ENCODE measurements at regions not wholly inside any gene's neighbourhood (a gene's known extent, or its start where the extent isn't known, plus 50 kb on each side); places are given as distances from the start of the nearest gene placed in this dataset.

DNA sequence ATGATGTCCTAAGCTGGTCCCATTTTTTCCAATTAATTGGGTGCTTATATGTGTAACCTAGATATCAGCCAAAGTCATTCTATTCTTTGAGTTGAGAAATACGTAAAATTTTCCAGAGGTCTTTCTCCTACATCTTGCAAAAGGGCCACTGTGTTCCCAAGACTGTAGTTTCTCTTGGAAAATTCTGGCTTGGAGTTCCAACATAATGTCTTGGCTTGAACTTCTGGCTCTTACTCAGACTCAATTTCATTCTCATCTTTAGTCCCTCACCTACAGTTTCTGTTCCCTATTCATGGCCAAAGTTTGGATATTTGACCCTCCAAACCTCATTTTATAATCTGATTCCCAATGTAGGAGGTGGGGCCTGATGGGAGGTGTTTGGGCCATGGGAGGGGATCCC is 201.4 kb upstream of the ARHGEF26 start (continued):
- TF ChIP-seq, protein P1, sequence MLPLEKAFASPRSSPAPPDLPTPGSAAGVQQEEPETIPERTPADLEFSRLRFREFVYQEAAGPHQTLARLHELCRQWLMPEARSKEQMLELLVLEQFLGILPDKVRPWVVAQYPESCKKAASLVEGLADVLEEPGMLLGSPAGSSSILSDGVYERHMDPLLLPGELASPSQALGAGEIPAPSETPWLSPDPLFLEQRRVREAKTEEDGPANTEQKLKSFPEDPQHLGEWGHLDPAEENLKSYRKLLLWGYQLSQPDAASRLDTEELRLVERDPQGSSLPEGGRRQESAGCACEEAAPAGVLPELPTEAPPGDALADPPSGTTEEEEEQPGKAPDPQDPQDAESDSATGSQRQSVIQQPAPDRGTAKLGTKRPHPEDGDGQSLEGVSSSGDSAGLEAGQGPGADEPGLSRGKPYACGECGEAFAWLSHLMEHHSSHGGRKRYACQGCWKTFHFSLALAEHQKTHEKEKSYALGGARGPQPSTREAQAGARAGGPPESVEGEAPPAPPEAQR (tag by site-specific recombination; IDR thresholded peaks at IDR 0.05), result no peak
- no peak for TF ChIP-seq WT1 (tag by site-specific recombination; IDR thresholded peaks at IDR 0.05)

DNA sequence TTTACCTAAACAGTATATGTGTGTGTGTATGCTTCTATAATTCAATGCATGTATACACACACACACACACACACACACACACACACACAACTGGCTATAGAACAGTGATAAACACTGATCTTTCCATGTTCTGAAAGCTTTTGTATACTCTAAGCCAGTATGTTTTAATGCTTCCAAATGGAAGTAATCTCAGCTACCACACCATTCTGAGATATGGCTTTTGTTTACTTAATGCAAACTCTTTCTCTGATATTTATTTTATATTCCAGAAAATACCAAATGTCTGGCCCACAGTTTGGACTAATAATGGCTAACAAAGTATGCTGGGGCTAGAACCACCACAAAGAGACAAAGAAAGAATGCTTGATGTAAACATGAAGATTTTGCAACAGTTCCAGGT is 199.4 kb upstream of the ARHGEF26 start:
- POLR2A ChIA-PET, result no interaction called here
- CTCF ChIA-PET, result no interaction called here
- Histone ChIP-seq H3K9me3 (ENCODE audit: control insufficient read depth, insufficient read depth, low read depth, low read length) (no peaks in the 10 kb centered on the region), H3K27ac (ENCODE audit: extremely low read depth, low read depth, low read length) (no peak overlapping the region), H3K36me3 (ENCODE audit: control insufficient read depth in 2 of 2, insufficient read depth in 1 of 2, low read length in 2 of 2) (no peaks in the 10 kb centered on the region), H3K4me1 (ENCODE audit: control insufficient read depth, insufficient read depth, low read length) (no peaks in the 10 kb centered on the region), H3K4me3 (ENCODE audit: low read depth, low read length) (no peak overlapping the region)
- TF ChIP-seq ZNF366 (tag by site-specific recombination; conservative IDR thresholded peaks at IDR 0.05) (no peak), MZF1 (tag by site-specific recombination; IDR thresholded peaks at IDR 0.05; ENCODE audit: borderline replicate concordance) (no peak), MEIS1 (CRISPR knock-in tag; IDR thresholded peaks at IDR 0.05; ENCODE audit: borderline replicate concordance) (no peak), ZNF707 (tag by site-specific recombination; IDR thresholded peaks at IDR 0.05) (no peak), ZNF777 (tag by site-specific recombination; IDR thresholded peaks at IDR 0.05; ENCODE audit: borderline replicate concordance) (no peak), GLI2 (tag by site-specific recombination; IDR thresholded peaks at IDR 0.05; ENCODE audit: borderline replicate concordance, low read depth) (no peak), ZNF629 (tag by site-specific recombination; IDR thresholded peaks at IDR 0.05) (no peak)
- TF ChIP-seq, protein P2, sequence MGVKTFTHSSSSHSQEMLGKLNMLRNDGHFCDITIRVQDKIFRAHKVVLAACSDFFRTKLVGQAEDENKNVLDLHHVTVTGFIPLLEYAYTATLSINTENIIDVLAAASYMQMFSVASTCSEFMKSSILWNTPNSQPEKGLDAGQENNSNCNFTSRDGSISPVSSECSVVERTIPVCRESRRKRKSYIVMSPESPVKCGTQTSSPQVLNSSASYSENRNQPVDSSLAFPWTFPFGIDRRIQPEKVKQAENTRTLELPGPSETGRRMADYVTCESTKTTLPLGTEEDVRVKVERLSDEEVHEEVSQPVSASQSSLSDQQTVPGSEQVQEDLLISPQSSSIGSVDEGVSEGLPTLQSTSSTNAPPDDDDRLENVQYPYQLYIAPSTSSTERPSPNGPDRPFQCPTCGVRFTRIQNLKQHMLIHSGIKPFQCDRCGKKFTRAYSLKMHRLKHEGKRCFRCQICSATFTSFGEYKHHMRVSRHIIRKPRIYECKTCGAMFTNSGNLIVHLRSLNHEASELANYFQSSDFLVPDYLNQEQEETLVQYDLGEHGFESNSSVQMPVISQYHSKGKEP (tag by site-specific recombination; IDR thresholded peaks at IDR 0.05), result no peak

DNA sequence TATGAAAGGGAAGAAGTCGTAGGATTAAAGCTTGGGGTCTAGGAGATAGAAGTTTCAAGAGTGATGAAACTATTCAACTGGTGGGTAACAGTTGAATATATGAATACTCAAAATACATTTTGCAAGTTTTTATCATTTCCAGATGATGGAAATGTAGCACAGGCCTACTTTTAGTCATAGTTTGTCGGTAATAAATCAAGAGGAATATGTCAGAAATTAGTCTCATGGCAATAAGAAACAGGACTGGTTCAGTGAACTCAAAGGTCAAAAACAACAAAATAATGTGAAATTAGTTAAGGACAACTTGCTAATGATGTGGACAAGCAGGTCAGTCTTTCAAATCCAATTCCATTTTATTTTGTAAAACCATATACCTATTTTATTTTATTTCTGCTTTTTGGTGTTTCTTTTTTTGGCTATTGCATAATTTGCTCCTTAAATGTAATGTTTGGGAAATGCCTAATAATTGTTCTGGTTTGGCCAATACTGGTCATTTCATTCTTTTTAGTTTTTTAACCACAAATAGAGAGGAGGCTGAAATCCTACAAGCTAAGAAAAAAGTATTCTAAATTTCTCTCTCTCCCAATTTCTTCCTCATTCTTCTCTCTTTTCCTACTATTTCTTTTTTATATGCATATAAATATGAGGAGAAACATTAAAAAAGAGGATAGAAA is 195.2 kb upstream of the ARHGEF26 start:
- POLR2A ChIA-PET, result no interaction called here
- Histone ChIP-seq H3K4me3 (ENCODE audit: low read depth, low read length) (no peak overlapping the region), H3K4me1 (ENCODE audit: control insufficient read depth, insufficient read depth, low read length) (no peaks in the 10 kb centered on the region), H3K9me3 (ENCODE audit: control insufficient read depth, insufficient read depth, low read depth, low read length) (no peaks in the 10 kb centered on the region), H3K27ac (ENCODE audit: extremely low read depth, low read depth, low read length) (no peak overlapping the region), H3K36me3 (ENCODE audit: control insufficient read depth in 2 of 2, insufficient read depth in 1 of 2, low read length in 2 of 2) (no peaks in the 10 kb centered on the region)
- TF ChIP-seq ZIC2 (tag by site-specific recombination; IDR thresholded peaks at IDR 0.05) (no peak), ZNF501 (tag by site-specific recombination; IDR thresholded peaks at IDR 0.05) (no peak), ZNF510 (tag by site-specific recombination; IDR thresholded peaks at IDR 0.05; ENCODE audit: insufficient replicate concordance) (no peak), GLIS2 (tag by site-specific recombination; IDR thresholded peaks at IDR 0.05) (no peak), ZNF585B (tag by site-specific recombination; IDR thresholded peaks at IDR 0.05) (no peak), ZNF48 (tag by site-specific recombination; IDR thresholded peaks at IDR 0.05) (no peak), WT1 (tag by site-specific recombination; IDR thresholded peaks at IDR 0.05) (no peak)
- TF ChIP-seq, protein P3, sequence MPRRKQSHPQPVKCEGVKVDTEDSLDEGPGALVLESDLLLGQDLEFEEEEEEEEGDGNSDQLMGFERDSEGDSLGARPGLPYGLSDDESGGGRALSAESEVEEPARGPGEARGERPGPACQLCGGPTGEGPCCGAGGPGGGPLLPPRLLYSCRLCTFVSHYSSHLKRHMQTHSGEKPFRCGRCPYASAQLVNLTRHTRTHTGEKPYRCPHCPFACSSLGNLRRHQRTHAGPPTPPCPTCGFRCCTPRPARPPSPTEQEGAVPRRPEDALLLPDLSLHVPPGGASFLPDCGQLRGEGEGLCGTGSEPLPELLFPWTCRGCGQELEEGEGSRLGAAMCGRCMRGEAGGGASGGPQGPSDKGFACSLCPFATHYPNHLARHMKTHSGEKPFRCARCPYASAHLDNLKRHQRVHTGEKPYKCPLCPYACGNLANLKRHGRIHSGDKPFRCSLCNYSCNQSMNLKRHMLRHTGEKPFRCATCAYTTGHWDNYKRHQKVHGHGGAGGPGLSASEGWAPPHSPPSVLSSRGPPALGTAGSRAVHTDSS (tag by site-specific recombination; IDR thresholded peaks at IDR 0.05), result no peak
- TF ChIP-seq, protein P4, sequence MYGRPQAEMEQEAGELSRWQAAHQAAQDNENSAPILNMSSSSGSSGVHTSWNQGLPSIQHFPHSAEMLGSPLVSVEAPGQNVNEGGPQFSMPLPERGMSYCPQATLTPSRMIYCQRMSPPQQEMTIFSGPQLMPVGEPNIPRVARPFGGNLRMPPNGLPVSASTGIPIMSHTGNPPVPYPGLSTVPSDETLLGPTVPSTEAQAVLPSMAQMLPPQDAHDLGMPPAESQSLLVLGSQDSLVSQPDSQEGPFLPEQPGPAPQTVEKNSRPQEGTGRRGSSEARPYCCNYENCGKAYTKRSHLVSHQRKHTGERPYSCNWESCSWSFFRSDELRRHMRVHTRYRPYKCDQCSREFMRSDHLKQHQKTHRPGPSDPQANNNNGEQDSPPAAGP (tag by site-specific recombination; IDR thresholded peaks at IDR 0.05), result no peak
- CTCF ChIA-PET, result no interaction called here

All from HEK293 (cell line).